Sciatic nerve (tissue), 2 donors: ENCODE measurements at regions not wholly inside any gene's neighbourhood (a gene's known extent, or its start where the extent isn't known, plus 50 kb on each side); places are given as distances from the start of the nearest gene placed in this dataset.
"Not testable (repeated sequence)": the region's sequence is repeated elsewhere in the genome, so short reads cannot be mapped to it uniquely, and the experiment has no call there.

Source experiments
- ATAC-seq: fragments of 200-7000 bp; cut with Tn5 transposase; one replicate; pipeline ENCODE4 v1.9.1; 2020; ENCODE audit warnings: mild to moderate bottlenecking, moderate library complexity
- DNase-seq: peaks from one replicate; pipeline ENCODE4 v3.0.0-alpha.2; 2020; ENCODE audit warnings: low spot score
- intact Hi-C: fragments of 100-400 bp; cut with DNase I; formaldehyde crosslinking; loops from one replicate; pipeline ENCODE4 v1.14.2; 2022
- donor health status: DM: no; HTN: no; CAD: no.
- donor health status: DM: no; HTN: no; CAD: no.

GRCh38 chr21:27917966-27918365, 951.1 kb upstream of the ADAMTS5 start:
- intact Hi-C loops, ATAC-seq: not testable (repeated sequence)

GRCh38 chr21:27916326-27916725, 949.4 kb upstream of the ADAMTS5 start:
- intact Hi-C loops, ATAC-seq, DNase-seq: not testable (repeated sequence)

More at GRCh38 chr21:27917966-27918365, 951.1 kb upstream of the ADAMTS5 start:
- not testable (repeated sequence) for DNase-seq

- ATAC-seq, DNase-seq, intact Hi-C loops: not testable (repeated sequence)
These were observed 945.2 kb upstream of the ADAMTS5 start for GRCh38 chr21:27912133-27912532.

- DNase-seq, ATAC-seq, intact Hi-C loops: not testable (repeated sequence)
These were observed 942.6 kb upstream of the ADAMTS5 start for GRCh38 chr21:27909487-27909886.

GRCh38 chr21:27908816-27909215, 941.9 kb upstream of the ADAMTS5 start:
- ATAC-seq, intact Hi-C loops, DNase-seq: not testable (repeated sequence)

- not testable (repeated sequence) for DNase-seq
These were observed 936.0 kb upstream of the ADAMTS5 start for GRCh38 chr21:27902904-27903303.

GRCh38 chr21:27893619-27894018, 926.7 kb upstream of the ADAMTS5 start:
- ATAC-seq, intact Hi-C loops, DNase-seq: not testable (repeated sequence)

More at GRCh38 chr21:27902904-27903303, 936.0 kb upstream of the ADAMTS5 start:
- intact Hi-C loops, ATAC-seq: not testable (repeated sequence)

- intact Hi-C loops, DNase-seq: not testable (repeated sequence)
- peak; percentile 41 for ATAC-seq
These were observed 924.6 kb upstream of the ADAMTS5 start for GRCh38 chr21:27891495-27891894.

- ATAC-seq: not testable (repeated sequence)
These were observed 921.0 kb upstream of the ADAMTS5 start for GRCh38 chr21:27887808-27888455.

GRCh38 chr21:27885296-27885711, 918.4 kb upstream of the ADAMTS5 start:
- intact Hi-C loops: no loop called here
- no peak for DNase-seq
- no peak for ATAC-seq

More at GRCh38 chr21:27887808-27888455, 921.0 kb upstream of the ADAMTS5 start:
- intact Hi-C loops, DNase-seq: not testable (repeated sequence)

GRCh38 chr21:27881331-27881730, 914.4 kb upstream of the ADAMTS5 start:
- DNase-seq, ATAC-seq, intact Hi-C loops: not testable (repeated sequence)

GRCh38 chr21:27872411-27872810, 905.5 kb upstream of the ADAMTS5 start:
- DNase-seq, intact Hi-C loops, ATAC-seq: not testable (repeated sequence)

GRCh38 chr21:27870755-27871154, 903.9 kb upstream of the ADAMTS5 start:
- DNase-seq, ATAC-seq, intact Hi-C loops: not testable (repeated sequence)

- ATAC-seq, intact Hi-C loops, DNase-seq: not testable (repeated sequence)
These were observed 893.5 kb upstream of the ADAMTS5 start for GRCh38 chr21:27860314-27860955.

GRCh38 chr21:27858053-27858825, 891.4 kb upstream of the ADAMTS5 start:
- ATAC-seq, intact Hi-C loops, DNase-seq: not testable (repeated sequence)

- intact Hi-C loops, ATAC-seq, DNase-seq: not testable (repeated sequence)
These were observed 890.1 kb upstream of the ADAMTS5 start for GRCh38 chr21:27856988-27857387.

GRCh38 chr21:27841084-27841672, 874.3 kb upstream of the ADAMTS5 start:
- ATAC-seq (no peak), DNase-seq (no peak)
- intact Hi-C loops: no loop called here

GRCh38 chr21:27840262-27840661, 873.4 kb upstream of the ADAMTS5 start:
- intact Hi-C loops: no loop called here
- ATAC-seq (no peak), DNase-seq (no peak)
